ENCODE measurements at regions not wholly inside any gene's neighbourhood (a gene's known extent, or its start where the extent isn't known, plus 50 kb on each side); places are given as distances from the start of the nearest gene placed in this dataset.

DNA sequence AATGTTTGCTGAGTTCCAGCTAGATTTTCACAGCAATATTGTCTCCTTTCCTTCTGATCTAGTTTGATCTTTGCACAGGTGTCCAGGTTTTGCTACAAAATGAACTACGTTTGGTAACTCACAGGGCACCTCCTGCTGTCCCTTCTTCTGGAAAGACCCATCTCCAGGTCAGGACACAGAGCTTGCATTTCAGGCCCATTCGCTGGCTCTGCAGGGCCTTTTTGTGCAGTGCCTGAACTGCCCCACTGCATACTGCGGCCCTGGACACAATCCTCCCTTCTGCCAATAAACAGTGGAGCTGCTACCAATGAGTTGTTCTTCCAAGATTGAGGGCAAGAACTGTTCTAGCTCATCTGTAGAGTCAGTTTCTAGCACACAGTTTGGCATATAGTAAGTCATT lies 50.7 kb upstream of the BDH1 start:
- H3K27me3 ChIP-seq = no peaks in the 10 kb centered on the region
- ATAC-seq (no peak), DNase-seq (no peak)
- H3K36me3 ChIP-seq = peaks cover 0 to 46% (median 6%) of the 10 kb centered on the region in 4 donors
- no peaks in the 10 kb centered on the region for H3K9me3 ChIP-seq
- intact Hi-C loops (cut with DNase I) = no loop called here
- WGBS (ENCODE audit: insufficient coverage, low coverage, low lambda C conversion rate, missing lambda C conversion rate) = 80% methylated on average over 1 of the region's 3 CpGs
- H3K4me3 ChIP-seq = no peak overlapping the region
- H3K4me1 ChIP-seq = peaks cover 0 to 20% (median 11%) of the 10 kb centered on the region in 4 donors
- H3K27ac ChIP-seq = no peak overlapping the region
- no peak for TF ChIP-seq POLR2A (IDR thresholded peaks at IDR 0.05)
- TF ChIP-seq, protein P1, sequence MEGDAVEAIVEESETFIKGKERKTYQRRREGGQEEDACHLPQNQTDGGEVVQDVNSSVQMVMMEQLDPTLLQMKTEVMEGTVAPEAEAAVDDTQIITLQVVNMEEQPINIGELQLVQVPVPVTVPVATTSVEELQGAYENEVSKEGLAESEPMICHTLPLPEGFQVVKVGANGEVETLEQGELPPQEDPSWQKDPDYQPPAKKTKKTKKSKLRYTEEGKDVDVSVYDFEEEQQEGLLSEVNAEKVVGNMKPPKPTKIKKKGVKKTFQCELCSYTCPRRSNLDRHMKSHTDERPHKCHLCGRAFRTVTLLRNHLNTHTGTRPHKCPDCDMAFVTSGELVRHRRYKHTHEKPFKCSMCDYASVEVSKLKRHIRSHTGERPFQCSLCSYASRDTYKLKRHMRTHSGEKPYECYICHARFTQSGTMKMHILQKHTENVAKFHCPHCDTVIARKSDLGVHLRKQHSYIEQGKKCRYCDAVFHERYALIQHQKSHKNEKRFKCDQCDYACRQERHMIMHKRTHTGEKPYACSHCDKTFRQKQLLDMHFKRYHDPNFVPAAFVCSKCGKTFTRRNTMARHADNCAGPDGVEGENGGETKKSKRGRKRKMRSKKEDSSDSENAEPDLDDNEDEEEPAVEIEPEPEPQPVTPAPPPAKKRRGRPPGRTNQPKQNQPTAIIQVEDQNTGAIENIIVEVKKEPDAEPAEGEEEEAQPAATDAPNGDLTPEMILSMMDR (IDR thresholded peaks at IDR 0.05) = no peak

Measured in right lobe of liver (tissue), 6 donors.